ENCODE measurements at regions not wholly inside any gene's neighbourhood (a gene's known extent, or its start where the extent isn't known, plus 50 kb on each side); places are given as distances from the start of the nearest gene placed in this dataset.

DNA sequence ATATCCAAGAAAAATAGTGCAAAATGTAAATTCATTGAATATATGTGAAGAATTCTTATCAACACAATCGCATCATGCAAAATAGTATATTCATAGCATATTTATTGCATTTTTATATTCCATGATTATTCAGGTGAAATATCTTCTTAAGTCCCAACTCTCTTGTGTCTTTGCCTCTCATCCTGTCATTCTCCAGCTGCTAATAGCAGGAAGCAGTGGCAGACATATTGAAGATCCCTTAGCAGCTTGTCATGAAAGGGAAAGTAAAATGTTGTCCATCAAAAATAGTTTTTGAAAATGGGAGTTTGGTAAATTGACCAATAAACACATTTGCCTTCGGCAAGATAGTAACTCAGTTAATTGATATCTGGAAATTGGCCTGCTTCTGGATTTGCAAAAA, 265.3 kb upstream of the TGFBR2 start:
- no peak for DNase-seq

DNA sequence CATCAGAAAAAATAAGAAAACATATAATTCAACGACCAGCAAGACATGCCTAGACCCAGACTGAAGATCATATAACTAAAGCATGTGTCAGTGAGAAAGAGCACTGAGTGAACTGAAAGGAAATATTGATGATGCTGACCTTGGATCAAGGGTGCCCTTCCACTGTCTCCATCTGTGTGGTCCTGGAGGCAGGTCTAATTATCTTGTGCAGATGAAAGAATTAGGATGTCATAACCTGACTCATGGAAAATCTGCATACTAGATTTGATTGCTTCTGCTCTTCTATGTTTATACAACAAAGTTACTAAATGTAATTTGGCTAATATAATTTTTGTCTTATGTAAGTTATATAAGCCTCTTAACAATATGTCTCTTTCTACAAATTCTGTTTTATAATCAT, 264.6 kb upstream of the TGFBR2 start:
- DNase-seq, result no peak

DNA sequence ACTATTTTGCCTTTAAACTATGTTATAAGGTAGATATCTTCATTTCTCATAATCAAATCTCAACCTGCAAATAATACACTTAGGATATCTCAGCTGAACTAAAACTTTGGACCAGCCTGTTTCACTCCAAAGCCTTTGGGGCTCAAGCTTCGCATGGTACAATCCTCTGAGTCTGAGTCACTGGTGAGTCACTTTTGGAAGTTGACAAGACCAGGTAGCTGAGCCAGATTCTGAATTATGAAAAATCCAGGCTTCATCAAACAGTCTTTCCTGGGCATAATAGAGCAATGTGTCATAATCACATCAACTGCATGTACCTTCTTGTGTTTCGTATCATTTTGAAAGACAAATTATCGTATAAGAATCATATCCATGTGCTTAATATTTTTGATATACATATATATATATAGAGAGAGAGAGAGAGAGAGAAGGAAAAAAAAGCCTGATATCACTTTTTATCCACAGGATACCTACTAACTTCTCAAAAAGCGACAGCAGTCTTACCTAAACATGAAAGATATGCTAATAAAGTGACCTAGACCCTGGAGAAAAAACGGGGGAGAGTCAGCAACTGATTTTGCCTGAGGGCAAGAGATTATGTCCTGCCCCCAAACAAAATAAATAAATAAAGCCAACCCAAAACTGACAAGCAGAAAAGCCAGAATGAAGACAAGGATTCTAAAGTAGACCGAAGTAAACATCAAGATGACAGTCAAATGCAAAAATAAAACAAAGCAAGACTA, 263.9 kb upstream of the TGFBR2 start:
- no peak for DNase-seq

DNA sequence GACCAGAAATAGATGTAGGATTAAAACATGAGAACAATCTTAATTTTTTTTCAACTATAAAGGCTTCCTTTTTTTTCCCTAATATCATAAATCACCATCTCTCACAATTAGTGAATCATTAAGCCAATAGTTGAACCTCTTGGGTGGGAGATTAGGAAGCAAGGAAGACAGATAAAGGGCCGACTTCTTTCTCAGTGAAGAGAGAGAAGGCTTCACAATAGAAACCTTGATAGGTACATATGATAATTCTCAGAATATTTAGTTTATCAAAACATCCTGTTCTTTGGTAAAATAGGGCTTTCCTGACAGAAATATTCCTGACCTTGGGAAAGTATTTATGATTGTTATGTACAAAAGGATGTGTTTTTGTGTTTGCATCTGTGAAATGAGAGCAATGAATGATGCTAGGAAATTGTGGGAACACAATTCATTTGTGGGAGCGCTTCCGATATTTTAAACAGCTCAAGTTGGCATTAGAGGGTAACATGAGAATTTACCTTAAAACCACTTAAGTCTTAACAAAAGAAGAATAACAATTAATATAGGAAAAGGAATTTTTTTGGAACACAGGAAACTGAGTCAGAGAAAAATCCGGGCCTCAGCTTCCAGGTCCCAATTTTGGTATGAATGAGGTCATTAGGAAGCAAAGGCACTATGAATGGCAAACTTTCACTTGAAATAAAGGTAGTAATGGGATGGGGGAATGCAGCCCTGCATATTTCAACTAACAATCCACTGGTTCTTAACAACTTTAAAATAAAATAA, 263.2 kb upstream of the TGFBR2 start:
- no peak for DNase-seq

DNA sequence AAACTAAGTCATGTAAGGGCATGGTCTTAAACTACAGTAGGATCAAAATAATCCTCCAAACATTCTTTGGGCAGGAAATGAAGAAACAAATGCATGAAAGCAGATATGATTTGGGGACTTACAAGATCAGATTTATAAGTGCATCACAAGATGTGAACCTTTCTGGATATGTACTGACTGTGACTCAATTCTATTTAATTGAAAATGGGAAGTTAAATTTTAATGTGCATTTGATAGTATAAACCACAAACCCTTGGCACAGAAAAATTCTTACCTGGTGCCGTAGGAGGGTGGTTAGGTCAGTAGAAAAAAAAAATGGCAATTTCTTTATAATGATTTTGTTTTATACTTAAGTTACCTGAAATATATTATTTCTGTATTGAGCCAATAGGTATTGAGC, 262.5 kb upstream of the TGFBR2 start:
- DNase-seq, result no peak

DNA sequence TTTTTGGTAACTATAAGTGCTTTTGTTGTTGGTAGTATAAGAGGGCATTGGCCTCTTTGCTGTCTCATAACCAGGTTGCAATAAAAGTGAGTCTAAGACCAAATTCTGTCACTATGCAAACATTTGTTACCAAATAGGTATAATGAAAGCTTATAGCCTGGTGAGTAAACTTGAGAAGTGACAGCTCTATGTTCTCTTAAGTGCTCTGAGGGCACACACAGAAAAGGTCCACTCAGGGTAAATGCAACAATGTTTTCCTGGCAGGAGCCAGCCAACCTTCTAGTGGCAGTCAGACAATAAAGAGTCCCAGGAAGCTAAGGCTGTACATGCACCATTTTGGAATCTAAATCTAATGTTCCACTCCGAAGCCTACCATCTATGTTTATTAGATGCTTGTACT, 262.1 kb upstream of the TGFBR2 start:
- DNase-seq, result peak; percentile 47

DNA sequence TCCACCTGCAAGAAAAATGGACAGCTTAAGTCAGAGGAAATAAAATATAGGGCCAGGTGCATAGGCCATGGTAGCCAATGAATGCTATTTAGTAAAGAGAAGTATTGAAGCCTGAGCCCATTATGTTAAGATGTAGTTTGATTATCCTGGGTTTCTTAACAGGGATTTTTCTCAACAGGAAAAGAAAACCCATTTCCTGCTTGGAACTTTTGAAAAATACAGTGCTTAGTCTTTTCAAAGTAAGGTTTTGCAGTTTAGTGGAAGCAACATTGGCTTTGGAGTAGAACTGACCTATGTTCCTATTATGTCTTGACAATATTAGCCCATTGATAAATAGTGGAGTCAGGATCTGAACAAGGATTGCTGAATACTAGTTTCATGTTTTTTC, 259.5 kb upstream of the TGFBR2 start:
- DNase-seq, result no peak

DNA sequence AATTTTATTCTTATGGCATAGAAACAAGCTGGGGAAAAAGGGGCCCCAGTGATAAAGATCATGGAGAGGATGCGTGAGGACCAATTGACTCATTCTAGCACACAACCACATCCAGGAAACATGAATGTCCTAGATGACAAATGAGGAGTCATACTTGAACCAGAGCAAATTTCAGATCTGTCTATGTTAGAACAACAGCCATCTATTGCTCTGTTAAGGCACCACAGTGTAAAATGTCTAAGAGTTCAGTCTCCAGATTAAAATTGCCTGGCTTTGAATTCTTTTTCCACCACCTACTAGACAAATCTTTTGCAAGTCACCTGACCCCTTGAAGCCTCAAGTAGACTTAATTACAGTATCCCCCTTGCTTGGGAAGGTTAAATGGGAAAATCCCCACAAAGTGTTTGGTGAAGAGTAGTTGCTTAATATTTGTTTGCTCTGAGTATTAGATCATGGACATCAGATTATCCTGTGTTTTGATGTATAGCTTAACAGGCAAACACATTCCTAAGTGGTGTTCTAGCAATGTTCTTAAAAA, 258.7 kb upstream of the TGFBR2 start:
- DNase-seq, result no peak

DNA sequence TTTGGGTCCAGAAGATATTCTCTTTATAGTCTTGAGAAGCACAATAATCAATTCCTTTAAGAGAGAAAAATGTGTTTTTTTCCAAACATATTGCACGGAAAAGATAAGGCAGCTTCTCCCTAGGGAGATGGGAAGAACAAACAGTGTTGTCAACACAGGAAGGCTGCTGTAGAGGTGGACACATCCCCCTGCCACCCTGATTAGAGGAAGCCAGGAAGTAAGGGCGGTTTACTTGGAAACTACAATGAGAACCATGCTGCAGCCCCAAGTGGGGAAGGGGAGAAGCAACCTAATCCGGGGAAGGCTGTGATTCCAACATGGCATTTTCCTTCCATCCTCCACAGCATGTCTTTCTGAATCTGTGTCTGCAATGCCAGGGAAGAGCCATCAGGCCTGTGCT, 256.9 kb upstream of the TGFBR2 start:
- DNase-seq, result no peak

DNA sequence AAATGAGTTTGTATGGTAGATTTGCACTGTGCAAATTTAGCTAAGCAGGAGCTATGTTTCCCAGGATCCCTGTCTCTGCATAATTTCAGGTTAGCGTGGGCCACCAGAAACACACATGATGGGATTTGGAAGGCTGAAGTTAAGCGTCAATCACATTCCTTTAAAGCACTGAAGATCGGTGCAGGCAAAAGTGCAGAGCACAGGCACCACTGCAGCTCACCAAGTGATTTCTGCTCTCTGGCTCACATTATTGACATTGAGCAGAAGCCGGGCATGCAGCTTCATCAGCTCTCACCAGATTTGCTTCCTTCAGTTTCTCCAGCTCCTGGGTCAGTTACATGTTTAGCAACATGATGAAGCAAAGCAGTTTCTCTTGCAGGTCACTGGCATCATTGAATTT, 256.4 kb upstream of the TGFBR2 start:
- DNase-seq, result no peak

DNA sequence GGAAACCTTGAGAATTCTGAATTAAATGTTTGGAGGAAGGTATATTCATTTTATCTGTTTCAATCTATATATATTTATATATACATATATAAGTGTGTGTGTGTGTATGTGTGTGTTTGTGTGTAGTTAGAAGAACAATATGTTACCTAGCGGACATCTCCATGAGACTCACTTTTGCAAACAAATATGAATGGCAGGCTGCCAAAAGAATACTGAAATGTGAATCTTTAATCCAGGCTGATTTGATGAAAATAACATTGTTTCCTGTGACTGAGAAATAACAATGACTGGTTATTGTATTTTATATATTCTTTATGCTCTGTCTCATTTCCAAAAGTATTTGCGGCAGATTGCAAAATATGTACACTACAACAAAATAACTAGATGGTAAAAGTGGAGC, 255.5 kb upstream of the TGFBR2 start:
- DNase-seq, result no peak

DNA sequence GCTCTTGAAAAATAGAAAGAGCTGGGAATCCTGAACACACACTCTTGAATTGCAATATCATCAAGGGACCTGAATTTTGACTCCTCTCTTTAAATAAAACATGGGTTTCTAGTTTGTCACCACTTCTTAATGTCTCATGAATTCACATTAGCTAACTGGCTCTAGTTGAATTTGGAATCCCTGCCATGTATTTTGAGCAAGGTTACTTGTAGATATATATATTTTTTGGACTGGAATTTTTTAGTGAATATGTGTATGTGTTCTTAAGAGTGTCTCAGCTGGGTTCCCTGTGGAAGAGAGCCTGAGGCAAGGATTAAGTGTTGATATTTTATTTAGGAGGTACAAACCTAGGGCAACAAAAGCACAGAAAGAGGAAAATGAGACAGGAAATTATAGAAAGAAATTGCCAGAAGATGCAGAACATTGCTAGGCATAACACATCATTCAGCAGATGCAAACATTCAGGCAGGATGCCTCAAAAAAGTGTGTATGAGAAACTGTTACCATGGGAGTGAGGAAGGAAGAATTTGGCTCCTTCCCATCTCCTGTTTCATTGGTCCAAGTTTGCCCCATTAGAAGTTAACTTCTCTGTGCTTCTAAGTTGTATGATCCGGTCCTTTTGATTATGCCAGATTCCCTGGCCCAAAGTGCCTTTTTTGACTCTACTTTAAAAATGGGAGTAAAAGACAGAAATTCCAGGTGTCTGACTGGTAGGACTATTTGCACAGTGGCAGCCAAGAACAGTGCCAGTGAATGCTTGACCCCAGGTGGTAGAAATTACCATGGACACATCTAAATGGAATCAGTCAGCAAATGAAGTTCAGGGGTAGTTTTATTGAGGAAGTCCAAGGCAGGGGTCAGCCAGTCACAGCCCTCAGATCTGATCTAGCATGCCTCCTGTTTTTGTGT, 253.7 kb upstream of the TGFBR2 start:
- DNase-seq, result no peak

DNA sequence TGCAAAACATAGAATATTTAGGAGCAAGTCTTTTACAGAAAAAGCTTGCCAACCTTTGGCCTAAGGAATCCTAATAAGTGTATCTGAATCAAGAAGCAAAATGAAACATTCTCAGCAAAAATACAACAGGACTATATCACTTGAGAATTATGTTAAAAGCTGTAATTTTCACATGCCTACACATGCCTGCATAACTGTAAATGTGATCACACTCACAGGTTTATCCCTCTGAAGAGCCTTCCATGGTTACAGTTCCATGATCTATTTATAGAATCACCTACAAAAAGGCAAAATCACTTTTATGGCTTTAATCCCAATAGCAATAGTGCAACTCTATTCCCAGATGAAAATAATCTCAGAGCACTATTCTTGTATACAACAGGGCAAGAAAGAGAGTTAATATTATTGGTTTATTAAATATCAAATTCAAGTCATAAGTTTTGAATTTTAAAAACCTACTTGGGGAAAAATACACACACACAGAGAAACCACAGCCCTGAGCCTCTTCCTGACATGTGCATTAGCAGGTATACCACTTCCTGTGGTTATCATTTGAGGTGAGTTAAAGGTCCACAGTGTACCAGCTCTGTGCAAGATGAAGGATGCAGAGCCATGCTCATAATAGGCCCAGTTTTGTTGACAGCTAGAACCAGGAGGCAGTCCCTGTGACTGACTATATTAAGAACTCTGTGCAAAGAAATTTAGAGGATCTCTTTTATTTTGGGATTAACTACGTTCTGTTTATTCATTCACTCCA, 252.5 kb upstream of the TGFBR2 start:
- no peak for DNase-seq

DNA sequence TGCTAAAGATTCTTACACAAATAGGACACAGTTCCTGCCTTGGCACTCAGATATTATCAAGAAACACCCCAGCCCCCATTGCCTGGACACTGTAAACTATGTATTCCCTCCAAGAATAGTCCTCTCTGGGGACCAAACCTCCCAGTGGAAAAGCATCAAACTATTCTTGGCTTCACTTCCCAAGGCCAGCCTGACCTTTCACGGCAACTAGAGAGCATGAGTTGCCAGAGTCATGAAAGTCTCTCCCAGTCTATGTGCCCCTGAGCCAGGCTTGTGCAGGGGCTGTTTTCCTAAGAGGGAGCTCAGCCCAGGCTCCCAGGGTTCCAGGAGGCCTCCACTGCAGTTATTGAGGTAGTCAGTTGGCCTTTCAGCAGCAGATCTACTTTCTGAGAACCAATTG, 251.9 kb upstream of the TGFBR2 start:
- no peak for DNase-seq

DNA sequence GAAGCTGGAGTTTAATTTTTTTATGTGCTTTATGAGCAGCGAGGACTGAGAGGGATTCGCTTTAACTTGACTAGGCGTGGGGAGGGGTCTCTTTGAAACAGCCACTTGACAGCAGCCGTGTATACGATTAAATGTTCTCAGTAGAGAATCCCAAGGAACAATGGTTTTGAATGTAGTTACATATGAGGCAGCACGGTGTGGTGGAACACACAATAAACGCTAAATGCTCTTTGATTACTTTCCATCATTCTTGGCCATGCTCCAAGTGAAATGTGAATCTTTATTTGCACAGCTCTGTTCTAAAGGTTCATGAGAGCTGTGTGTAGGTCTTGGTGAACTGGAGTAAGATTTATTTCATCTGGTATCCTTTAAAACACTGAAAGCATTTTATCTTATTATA, 251.4 kb upstream of the TGFBR2 start:
- DNase-seq, result peak; percentile 92

DNA sequence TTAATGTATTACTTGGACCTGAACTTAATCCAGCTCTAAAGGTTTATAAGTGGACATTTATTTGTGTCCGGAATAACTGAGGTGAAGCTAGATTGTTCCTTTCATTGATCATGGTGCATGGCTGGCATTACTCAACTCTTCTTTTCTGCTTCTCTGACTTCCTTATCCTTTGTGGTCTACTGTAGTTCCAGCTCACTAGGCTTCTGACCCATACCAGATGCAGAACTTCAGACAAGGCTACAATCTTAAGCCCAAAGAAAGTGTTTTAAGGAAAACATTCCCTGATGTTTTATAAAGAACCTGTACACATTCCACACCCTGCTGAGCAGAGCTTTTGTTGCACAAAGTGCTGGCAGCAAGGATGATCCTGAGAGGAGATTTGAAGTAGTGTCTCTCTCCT, 250.8 kb upstream of the TGFBR2 start:
- peak; percentile 52 for DNase-seq

DNA sequence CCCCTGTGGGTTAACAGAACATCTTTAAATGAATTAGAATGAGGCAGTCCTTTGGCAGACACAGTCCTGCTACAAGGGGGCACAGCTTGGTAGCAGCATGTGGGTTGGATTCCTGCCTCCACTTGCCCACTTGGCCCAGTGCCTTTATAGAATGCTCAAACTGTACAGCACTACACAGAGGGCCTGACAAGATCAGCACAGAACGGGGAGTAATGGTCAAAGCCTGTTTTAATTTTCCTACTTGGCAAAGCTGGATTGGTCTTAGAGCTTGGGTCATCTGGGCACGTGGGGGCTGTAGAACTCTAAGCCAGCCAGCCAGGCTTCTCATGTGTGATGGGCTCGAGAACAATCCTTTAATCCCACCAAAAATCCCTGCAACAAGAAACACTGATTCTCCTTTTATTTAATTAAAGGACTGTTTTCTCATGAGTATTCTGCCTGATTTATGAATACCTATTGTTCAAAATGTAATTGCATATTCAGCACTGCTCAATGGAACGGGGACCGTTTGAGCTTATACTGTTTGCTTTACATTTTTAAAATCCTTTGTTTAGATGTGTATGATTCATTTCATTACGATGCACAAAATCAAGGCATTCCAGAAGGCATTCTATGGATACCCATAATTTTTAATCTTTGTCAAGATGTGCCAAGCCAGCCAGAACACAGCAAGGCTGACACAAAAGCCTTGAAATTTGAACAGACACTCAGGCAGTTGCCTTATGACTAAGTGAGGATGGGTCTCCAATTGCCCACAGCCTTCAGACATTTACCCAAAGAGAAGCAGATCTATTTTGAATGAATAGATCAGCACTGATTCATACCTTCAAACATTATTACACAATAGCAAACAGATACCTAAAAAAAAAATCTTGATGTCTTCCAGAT, 249.3 kb upstream of the TGFBR2 start:
- DNase-seq, result no peak

DNA sequence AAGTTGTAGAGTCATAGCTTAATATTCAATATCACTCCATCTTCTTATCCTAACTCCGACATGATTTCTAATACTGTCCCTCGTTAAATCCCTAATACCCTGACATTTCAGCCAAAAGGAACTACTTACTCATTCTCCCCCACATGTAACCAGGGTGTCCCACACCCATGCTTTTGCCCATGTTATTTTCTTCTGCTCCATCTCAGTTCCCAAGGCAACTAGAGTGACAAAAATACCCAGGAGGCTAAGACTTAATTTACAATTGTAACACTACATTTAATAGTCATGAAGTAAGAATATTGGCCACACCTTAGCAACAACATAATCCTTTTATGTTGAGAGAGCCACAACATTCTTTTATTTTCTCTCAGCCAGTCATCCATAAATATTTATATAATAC, 248.5 kb upstream of the TGFBR2 start:
- no peak for DNase-seq

DNA sequence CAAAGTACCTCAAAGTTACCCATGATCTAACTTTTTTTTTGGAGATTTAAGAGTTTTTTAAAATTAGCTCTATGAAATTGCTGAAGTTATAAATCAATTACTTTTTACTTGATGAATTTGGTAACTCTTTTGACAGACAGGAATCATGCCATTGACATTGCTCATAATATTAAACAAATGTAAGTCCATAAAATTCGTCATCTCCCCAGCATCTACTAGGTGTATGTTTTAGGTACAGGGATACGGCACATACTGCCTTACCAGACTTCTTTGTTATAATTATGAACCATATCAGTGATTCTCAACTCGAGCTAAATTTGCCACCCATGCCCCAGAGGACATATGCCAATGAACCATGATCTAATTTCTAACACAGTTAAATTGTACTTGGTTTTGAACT, 247.5 kb upstream of the TGFBR2 start:
- DNase-seq, result no peak

DNA sequence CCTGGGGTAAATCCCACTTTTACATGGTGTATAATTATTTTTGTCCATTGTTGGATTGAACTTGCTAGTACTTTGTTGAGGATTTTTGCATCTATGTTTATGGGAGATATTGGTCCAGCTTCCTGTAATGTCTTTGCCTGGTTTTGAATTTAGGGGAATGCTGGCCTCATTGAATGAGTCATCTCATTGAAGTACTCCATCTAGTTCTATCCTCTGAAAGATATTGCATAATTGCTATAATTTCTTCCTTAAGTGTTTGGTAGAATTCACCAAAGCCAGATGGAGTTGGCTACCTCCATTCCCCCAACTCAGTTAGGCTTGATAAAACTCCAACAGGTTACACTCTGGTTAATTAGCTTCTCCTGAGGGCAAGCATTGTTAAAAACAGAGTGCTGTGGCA, 237.4 kb upstream of the TGFBR2 start:
- no peak for DNase-seq

DNA sequence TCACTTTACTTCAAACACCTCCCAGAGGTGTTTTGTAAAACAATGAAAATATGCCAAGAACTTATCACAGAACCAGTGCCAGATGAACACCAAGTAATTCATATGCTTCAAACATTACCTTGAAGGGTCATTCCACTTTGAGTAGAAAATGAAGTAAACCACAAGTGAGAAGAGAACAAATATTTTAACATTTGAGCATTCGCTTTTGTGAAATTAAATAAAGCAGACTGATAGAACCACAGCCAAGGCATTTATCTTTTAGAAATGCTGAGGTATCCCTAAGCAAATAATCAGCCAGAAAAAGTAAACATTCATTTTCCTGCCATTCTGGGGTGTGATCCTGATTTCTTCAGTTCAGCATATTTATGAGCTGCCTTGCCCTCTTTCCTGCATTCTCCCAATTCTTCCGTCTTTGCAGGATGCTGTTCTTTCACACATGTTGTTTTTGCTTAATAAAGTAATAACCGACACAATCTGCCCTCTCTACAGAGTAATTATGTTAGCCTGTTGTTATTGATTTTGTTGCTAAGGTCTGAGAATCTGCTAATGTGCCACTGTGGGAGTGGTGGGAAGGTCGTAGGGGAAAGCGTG, 235.6 kb upstream of the TGFBR2 start:
- no peak for DNase-seq

Data from NCI-H345 (cell line).